ENCODE measurements at regions not wholly inside any gene's neighbourhood (a gene's known extent, or its start where the extent isn't known, plus 50 kb on each side); places are given as distances from the start of the nearest gene placed in this dataset.

GRCh38 chr12:28710882-28711281, 438.2 kb upstream of the FAR2 start:
- TF ChIP-seq CTCF (IDR thresholded peaks at IDR 0.05; ENCODE audit: borderline replicate concordance, extremely low read depth, low read length, poor library complexity, severe bottlenecking) (no peak), EZH2 (IDR thresholded peaks at IDR 0.05; ENCODE audit: borderline replicate concordance, low read depth, low read length, severe bottlenecking) (no peak)
